OCI-LY1 (cell line): ENCODE measurements at regions not wholly inside any gene's neighbourhood (a gene's known extent, or its start where the extent isn't known, plus 50 kb on each side); places are given as distances from the start of the nearest gene placed in this dataset.

Experiments
- EZH2 ChIP-seq: fragments of 200-600 bp; sonication (generic), shearing (Covaris generic); IDR thresholded peaks from 2 replicates; pipeline ENCODE4 v1.8.0; 2017; ENCODE audit warnings: borderline replicate concordance, mixed run types, mild to moderate bottlenecking, antibody characterized with exemption, low read length, moderate library complexity, mixed read lengths
- TF ChIP-seq, protein P1 (sequence below): fragments of 200-600 bp; sonication (generic), shearing (Covaris generic); IDR thresholded peaks from 2 replicates; pipeline ENCODE4 v1.5.1; 2017; ENCODE audit warnings: mild to moderate bottlenecking, antibody characterized with exemption, low read length, moderate library complexity, mixed read lengths

DNA sequence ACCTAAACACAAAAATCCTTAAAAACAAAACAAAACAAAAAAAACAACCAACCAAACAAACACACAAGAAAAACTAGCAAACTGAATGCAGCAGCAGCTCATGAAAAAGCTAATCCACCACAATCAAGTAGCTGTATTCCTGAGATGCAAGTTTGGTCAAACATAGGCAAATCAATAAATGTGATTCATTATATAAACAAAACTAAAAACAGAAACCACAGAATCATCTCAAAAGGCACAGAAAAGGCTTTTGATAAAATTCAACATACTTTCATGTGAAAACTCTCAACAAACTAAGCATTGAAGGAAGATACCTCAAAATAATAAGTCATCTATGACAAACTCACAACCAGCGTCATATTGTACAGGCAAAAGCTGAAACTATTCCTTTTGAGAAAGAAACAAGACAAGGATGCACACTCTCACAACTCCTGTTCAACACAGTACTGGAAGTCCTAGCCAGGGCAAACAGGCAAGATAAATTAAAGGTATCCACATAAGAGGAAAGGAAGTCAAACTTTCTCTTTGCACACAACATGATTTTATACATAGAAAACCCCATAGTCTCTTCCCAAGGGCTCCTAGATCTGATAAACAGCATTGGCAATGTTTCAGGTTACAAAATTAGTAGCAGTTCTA is 495.1 kb upstream of the SGO1 start:
- TF ChIP-seq, protein P1, sequence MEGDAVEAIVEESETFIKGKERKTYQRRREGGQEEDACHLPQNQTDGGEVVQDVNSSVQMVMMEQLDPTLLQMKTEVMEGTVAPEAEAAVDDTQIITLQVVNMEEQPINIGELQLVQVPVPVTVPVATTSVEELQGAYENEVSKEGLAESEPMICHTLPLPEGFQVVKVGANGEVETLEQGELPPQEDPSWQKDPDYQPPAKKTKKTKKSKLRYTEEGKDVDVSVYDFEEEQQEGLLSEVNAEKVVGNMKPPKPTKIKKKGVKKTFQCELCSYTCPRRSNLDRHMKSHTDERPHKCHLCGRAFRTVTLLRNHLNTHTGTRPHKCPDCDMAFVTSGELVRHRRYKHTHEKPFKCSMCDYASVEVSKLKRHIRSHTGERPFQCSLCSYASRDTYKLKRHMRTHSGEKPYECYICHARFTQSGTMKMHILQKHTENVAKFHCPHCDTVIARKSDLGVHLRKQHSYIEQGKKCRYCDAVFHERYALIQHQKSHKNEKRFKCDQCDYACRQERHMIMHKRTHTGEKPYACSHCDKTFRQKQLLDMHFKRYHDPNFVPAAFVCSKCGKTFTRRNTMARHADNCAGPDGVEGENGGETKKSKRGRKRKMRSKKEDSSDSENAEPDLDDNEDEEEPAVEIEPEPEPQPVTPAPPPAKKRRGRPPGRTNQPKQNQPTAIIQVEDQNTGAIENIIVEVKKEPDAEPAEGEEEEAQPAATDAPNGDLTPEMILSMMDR, result no peak
- TF ChIP-seq EZH2, result no peak
